ENCODE measurements at regions not wholly inside any gene's neighbourhood (a gene's known extent, or its start where the extent isn't known, plus 50 kb on each side); places are given as distances from the start of the nearest gene placed in this dataset.

DNA sequence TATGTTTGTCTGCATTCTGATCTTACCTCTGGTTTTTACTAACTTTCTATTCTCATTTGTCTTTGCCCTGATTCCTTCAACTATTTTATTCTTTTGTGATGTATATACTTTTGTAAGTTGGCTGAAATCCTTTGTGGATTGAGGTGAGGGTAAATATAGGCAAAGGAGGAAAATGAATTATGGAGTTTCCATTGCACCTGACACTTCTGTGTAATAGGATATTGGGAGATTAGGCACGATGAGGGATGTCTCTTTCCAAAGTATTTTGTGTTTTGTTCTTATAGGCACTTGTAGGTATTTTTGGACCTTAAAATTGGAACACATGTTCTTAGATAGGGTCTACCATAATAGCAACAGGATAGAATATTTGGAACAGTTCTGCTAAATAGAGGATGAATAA lies 76.4 kb downstream of the HRH4 start:
- TF ChIP-seq CTCF (IDR thresholded peaks at IDR 0.05; ENCODE audit: low read depth, low read length, missing input control) (no peak), ATF3 (IDR thresholded peaks at IDR 0.05) (no peak), YY1 (IDR thresholded peaks at IDR 0.05) (no peak)

All from liver (tissue), 3 donors.